Vagina (tissue), 2 donors: ENCODE measurements at regions not wholly inside any gene's neighbourhood (a gene's known extent, or its start where the extent isn't known, plus 50 kb on each side); places are given as distances from the start of the nearest gene placed in this dataset.
"Not testable (repeated sequence)": the region's sequence is repeated elsewhere in the genome, so short reads cannot be mapped to it uniquely, and the experiment has no call there.

Source experiments
- CTCF ChIP-seq, 3 experiments: fragments of 450-650 bp in 2 of 3; fragments of 200-600 bp in 1 of 3; sonication (generic) in 1 of 3; IDR thresholded peaks; one replicate each; pipeline ENCODE4 v1.5.1; 2017 to 2019; ENCODE audit warnings: antibody characterized with exemption in 3 of 3, mild to moderate bottlenecking in 2 of 3, moderate library complexity in 2 of 3
- POLR2A ChIP-seq, 2 donors: fragments of 450-650 bp; IDR thresholded peaks; one replicate each; pipeline ENCODE4 v1.6.1; 2017; ENCODE audit warnings: antibody characterized with exemption in 2 of 2, mild to moderate bottlenecking in 2 of 2, moderate library complexity in 2 of 2
- POLR2AphosphoS5 ChIP-seq, 2 donors: sonication (generic); formaldehyde crosslinking; IDR thresholded peaks; one replicate each; pipeline ENCODE4 v1.9.0; 2017; ENCODE audit warnings: antibody characterized with exemption in 2 of 2, mild to moderate bottlenecking in 2 of 2, low read depth in 1 of 2; ENCODE audit not compliant: insufficient read depth in 1 of 2

GRCh38 chr6:167215429-167216250 is 57.9 kb upstream of the GPR31 start:
- TF ChIP-seq POLR2AphosphoS5 (IDR thresholded peaks at IDR 0.05; ENCODE audit: insufficient read depth in 1 of 2, low read depth in 1 of 2); CTCF (IDR thresholded peaks at IDR 0.05); POLR2A (IDR thresholded peaks at IDR 0.05): not testable (repeated sequence)
